ENCODE measurements at regions not wholly inside any gene's neighbourhood (a gene's known extent, or its start where the extent isn't known, plus 50 kb on each side); places are given as distances from the start of the nearest gene placed in this dataset.

DNA sequence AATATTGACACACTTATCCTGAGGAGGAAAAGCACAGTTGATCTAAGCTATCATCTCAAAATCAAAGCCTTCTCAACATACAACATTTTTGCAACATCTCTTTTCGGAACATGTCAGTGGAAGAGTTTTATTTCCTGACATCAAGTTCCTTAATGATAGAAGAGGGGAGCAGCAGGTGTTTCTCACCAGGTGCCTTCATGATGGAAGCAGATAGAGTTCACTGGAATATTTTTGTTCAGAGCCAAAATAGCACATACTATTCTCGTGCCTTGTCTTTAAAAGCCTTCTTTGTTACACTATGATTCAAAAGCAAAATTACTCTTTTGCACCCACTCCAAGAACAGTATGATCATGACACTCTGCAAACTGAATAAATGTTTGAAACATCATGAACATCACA, 176.9 kb upstream of the CCNG1 start:
- TF ChIP-seq, protein P1, sequence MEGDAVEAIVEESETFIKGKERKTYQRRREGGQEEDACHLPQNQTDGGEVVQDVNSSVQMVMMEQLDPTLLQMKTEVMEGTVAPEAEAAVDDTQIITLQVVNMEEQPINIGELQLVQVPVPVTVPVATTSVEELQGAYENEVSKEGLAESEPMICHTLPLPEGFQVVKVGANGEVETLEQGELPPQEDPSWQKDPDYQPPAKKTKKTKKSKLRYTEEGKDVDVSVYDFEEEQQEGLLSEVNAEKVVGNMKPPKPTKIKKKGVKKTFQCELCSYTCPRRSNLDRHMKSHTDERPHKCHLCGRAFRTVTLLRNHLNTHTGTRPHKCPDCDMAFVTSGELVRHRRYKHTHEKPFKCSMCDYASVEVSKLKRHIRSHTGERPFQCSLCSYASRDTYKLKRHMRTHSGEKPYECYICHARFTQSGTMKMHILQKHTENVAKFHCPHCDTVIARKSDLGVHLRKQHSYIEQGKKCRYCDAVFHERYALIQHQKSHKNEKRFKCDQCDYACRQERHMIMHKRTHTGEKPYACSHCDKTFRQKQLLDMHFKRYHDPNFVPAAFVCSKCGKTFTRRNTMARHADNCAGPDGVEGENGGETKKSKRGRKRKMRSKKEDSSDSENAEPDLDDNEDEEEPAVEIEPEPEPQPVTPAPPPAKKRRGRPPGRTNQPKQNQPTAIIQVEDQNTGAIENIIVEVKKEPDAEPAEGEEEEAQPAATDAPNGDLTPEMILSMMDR (IDR thresholded peaks at IDR 0.05) = no peak
- TF ChIP-seq, protein P2, sequence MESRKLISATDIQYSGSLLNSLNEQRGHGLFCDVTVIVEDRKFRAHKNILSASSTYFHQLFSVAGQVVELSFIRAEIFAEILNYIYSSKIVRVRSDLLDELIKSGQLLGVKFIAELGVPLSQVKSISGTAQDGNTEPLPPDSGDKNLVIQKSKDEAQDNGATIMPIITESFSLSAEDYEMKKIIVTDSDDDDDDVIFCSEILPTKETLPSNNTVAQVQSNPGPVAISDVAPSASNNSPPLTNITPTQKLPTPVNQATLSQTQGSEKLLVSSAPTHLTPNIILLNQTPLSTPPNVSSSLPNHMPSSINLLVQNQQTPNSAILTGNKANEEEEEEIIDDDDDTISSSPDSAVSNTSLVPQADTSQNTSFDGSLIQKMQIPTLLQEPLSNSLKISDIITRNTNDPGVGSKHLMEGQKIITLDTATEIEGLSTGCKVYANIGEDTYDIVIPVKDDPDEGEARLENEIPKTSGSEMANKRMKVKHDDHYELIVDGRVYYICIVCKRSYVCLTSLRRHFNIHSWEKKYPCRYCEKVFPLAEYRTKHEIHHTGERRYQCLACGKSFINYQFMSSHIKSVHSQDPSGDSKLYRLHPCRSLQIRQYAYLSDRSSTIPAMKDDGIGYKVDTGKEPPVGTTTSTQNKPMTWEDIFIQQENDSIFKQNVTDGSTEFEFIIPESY (IDR thresholded peaks at IDR 0.05; ENCODE audit: borderline replicate concordance, low read depth) = no peak
- no peak for TF ChIP-seq YY1 (IDR thresholded peaks at IDR 0.05; ENCODE audit: low read depth)

All from SK-N-SH (cell line).